ENCODE measurements at regions not wholly inside any gene's neighbourhood (a gene's known extent, or its start where the extent isn't known, plus 50 kb on each side); places are given as distances from the start of the nearest gene placed in this dataset.

- DNase-seq: no peak
Measured at GRCh38 chr19:30128211-30128610, 186.2 kb downstream of the URI1 start.

GRCh38 chr19:30130356-30131122 lies 188.5 kb downstream of the URI1 start:
- DNase-seq: no peak

- no peak for DNase-seq
Measured at GRCh38 chr19:30131246-30131645, 189.2 kb downstream of the URI1 start.

GRCh38 chr19:30131722-30132291 lies 189.8 kb downstream of the URI1 start:
- no peak for DNase-seq

- no peak for DNase-seq
Measured at GRCh38 chr19:30132343-30133075, 190.5 kb downstream of the URI1 start.

GRCh38 chr19:30133803-30134202 lies 191.8 kb downstream of the URI1 start:
- DNase-seq: no peak

- DNase-seq: no peak
Measured at GRCh38 chr19:30135093-30135757, 193.2 kb downstream of the URI1 start.

- no peak for DNase-seq
Measured at GRCh38 chr19:30135797-30136196, 193.8 kb downstream of the URI1 start.

GRCh38 chr19:30136611-30137195 lies 194.7 kb downstream of the URI1 start:
- DNase-seq: no peak

GRCh38 chr19:30137747-30138146 lies 195.7 kb downstream of the URI1 start:
- no peak for DNase-seq

- DNase-seq: no peak
Measured at GRCh38 chr19:30144242-30144758, 202.3 kb downstream of the URI1 start.

GRCh38 chr19:30144802-30145201 lies 202.8 kb downstream of the URI1 start:
- DNase-seq: no peak

- DNase-seq: no peak
Measured at GRCh38 chr19:30145467-30145866, 203.4 kb downstream of the URI1 start.

GRCh38 chr19:30146346-30146745 lies 204.3 kb downstream of the URI1 start:
- no peak for DNase-seq

GRCh38 chr19:30148039-30148790 lies 206.2 kb downstream of the URI1 start:
- DNase-seq: no peak

GRCh38 chr19:30148803-30149202 lies 206.8 kb downstream of the URI1 start:
- DNase-seq: no peak

GRCh38 chr19:30149300-30149699 lies 207.3 kb downstream of the URI1 start:
- no peak for DNase-seq

- DNase-seq: no peak
Measured at GRCh38 chr19:30150626-30151025, 208.6 kb downstream of the URI1 start.

- DNase-seq: no peak
Measured at GRCh38 chr19:30151081-30151480, 209.0 kb downstream of the URI1 start.

- no peak for DNase-seq
Measured at GRCh38 chr19:30152510-30153291, 210.7 kb downstream of the URI1 start.
